K562 (cell line): ENCODE measurements at regions not wholly inside any gene's neighbourhood (a gene's known extent, or its start where the extent isn't known, plus 50 kb on each side); places are given as distances from the start of the nearest gene placed in this dataset.

ENCODE experiments used
- FOXK2 ChIP-seq, 2 experiments: fragments of 450-650 bp; IDR thresholded peaks in 1 of 2; conservative IDR thresholded peaks in 1 of 2; 2 replicates each; pipeline ENCODE4 v1.6.1; 2016; ENCODE audit warnings: low read depth in 2 of 2, mild to moderate bottlenecking in 1 of 2
- MAFF ChIP-seq: IDR thresholded peaks from 2 replicates; pipeline ENCODE4 v1.6.1; 2012; ENCODE audit warnings: low read length, improper control_type of control experiment

GRCh38 chr1:60402816-60403215, 329.2 kb upstream of the C1orf87 start:
- TF ChIP-seq FOXK2 (conservative IDR thresholded peaks at IDR 0.05 in 1 of 2, IDR thresholded peaks at IDR 0.05 in 1 of 2; ENCODE audit: low read depth in 2 of 2) = no peak
- no peak for TF ChIP-seq MAFF
